DOHH2 (cell line): ENCODE measurements at regions not wholly inside any gene's neighbourhood (a gene's known extent, or its start where the extent isn't known, plus 50 kb on each side); places are given as distances from the start of the nearest gene placed in this dataset.

Source experiments
- H3F3A ChIP-seq: fragments of 200-600 bp; sonication (generic), shearing (Covaris generic); 2 replicates; pipeline ENCODE4 v1.6.0; 2016; ENCODE audit warnings: antibody characterized with exemption, mild to moderate bottlenecking; ENCODE audit not compliant: control insufficient read depth, insufficient read depth
- H3K27ac ChIP-seq: fragments of 200-600 bp; sonication (generic); 2 replicates; pipeline ENCODE4 v1.5.1; 2014; ENCODE audit warnings: low read depth, mild to moderate bottlenecking, low read length, moderate library complexity
- H3K27me3 ChIP-seq: fragments of 200-600 bp; sonication (generic); 2 replicates; pipeline ENCODE4 v1.6.1; 2014; ENCODE audit warnings: mild to moderate bottlenecking, low read length, mixed read lengths; ENCODE audit not compliant: control insufficient read depth
- H3K36me3 ChIP-seq: fragments of 200-600 bp; sonication (generic); 2 replicates; pipeline ENCODE4 v1.6.1; 2014; ENCODE audit warnings: mild to moderate bottlenecking, low read length, moderate library complexity, mixed read lengths; ENCODE audit not compliant: control insufficient read depth
- H3K4me1 ChIP-seq: fragments of 200-600 bp; sonication (generic); 2 replicates; pipeline ENCODE4 v1.6.1; 2014; ENCODE audit warnings: mild to moderate bottlenecking, low read length, mixed read lengths; ENCODE audit not compliant: control insufficient read depth
- H3K4me2 ChIP-seq: fragments of 200-600 bp; sonication (generic); 2 replicates; pipeline ENCODE4 v1.6.0; 2014; ENCODE audit warnings: mild to moderate bottlenecking, low read length, moderate library complexity
- H3K4me3 ChIP-seq: fragments of 200-600 bp; sonication (generic); 2 replicates; pipeline ENCODE4 v1.5.1; 2014; ENCODE audit warnings: mild to moderate bottlenecking, low read length, mixed read lengths
- H3K79me2 ChIP-seq: fragments of 200-600 bp; sonication (generic); 2 replicates; pipeline ENCODE4 v1.6.1; 2014; ENCODE audit warnings: mild to moderate bottlenecking, low read length, mixed read lengths; ENCODE audit not compliant: control insufficient read depth
- H3K9me2 ChIP-seq: fragments of 200-600 bp; sonication (generic); replicated peaks from 2 replicates; pipeline ENCODE4 v1.6.1; 2014; ENCODE audit warnings: mild to moderate bottlenecking, low read length, mixed read lengths; ENCODE audit not compliant: control insufficient read depth
- H3K9me3 ChIP-seq: fragments of 200-600 bp; sonication (generic); 2 replicates; pipeline ENCODE4 v1.6.1; 2014; ENCODE audit warnings: antibody characterized with exemption, low read length, mixed read lengths; ENCODE audit not compliant: control insufficient read depth, insufficient read depth
- H4K20me1 ChIP-seq: fragments of 200-600 bp; sonication (generic); 2 replicates; pipeline ENCODE4 v1.6.0; 2014; ENCODE audit warnings: low read depth, mild to moderate bottlenecking, antibody characterized with exemption, low read length, moderate library complexity; ENCODE audit not compliant: control insufficient read depth, insufficient read depth
- EZH2phosphoT487 ChIP-seq: fragments of 200-600 bp; sonication (generic); IDR thresholded peaks from 2 replicates; pipeline ENCODE4 v1.6.1; 2017; ENCODE audit warnings: borderline replicate concordance, mild to moderate bottlenecking, antibody characterized with exemption, low read length, moderate library complexity, mixed read lengths
- TF ChIP-seq, protein P1 (sequence below): fragments of 200-600 bp; sonication (generic); IDR thresholded peaks from one replicate; pipeline ENCODE4 v1.5.1; 2014; ENCODE audit warnings: antibody characterized with exemption, mild to moderate bottlenecking, low read depth, low read length; ENCODE audit not compliant: poor library complexity, severe bottlenecking

GRCh38 chr2:138435701-138436100, 65.9 kb upstream of the SPOPL start:
- no peak for TF ChIP-seq EZH2phosphoT487
- TF ChIP-seq, protein P1, sequence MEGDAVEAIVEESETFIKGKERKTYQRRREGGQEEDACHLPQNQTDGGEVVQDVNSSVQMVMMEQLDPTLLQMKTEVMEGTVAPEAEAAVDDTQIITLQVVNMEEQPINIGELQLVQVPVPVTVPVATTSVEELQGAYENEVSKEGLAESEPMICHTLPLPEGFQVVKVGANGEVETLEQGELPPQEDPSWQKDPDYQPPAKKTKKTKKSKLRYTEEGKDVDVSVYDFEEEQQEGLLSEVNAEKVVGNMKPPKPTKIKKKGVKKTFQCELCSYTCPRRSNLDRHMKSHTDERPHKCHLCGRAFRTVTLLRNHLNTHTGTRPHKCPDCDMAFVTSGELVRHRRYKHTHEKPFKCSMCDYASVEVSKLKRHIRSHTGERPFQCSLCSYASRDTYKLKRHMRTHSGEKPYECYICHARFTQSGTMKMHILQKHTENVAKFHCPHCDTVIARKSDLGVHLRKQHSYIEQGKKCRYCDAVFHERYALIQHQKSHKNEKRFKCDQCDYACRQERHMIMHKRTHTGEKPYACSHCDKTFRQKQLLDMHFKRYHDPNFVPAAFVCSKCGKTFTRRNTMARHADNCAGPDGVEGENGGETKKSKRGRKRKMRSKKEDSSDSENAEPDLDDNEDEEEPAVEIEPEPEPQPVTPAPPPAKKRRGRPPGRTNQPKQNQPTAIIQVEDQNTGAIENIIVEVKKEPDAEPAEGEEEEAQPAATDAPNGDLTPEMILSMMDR, result no peak
- no peaks in the 10 kb centered on the region for H3F3A ChIP-seq
- H3K9me2 ChIP-seq, result no peaks in the 10 kb centered on the region
- no peaks in the 10 kb centered on the region for H3K27me3 ChIP-seq
- H3K27ac ChIP-seq, result no peak overlapping the region
- H3K4me1 ChIP-seq, result no peaks in the 10 kb centered on the region
- no peak overlapping the region for H3K4me2 ChIP-seq
- H3K4me3 ChIP-seq, result no peak overlapping the region
- H3K9me3 ChIP-seq, result no peaks in the 10 kb centered on the region
- no peaks in the 10 kb centered on the region for H3K79me2 ChIP-seq
- H3K36me3 ChIP-seq, result no peaks in the 10 kb centered on the region
- H4K20me1 ChIP-seq, result no peaks in the 10 kb centered on the region

DNA sequence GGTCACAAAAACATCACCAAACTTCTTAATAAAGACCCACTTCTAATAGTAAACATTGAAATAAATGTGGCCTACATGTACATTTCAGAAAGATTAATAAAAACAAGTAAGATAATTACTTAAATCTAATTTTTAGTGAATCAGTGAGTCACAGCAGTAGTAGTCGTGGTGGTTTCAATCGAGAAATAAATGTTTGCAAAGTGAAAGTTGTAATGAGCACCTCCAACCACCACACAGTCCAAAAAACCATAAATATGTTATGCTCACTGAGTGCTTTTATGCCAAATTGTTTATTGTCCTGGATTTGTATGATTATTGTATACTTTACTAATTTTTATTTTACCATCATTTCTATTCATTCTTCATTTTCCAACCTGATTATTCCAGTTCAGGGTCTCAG, 61.8 kb upstream of the SPOPL start:
- no peaks in the 10 kb centered on the region; the same call in 1 of the 2 replicates for H3K9me2 ChIP-seq
- H3K27me3 ChIP-seq, result no peaks in the 10 kb centered on the region
- no peak overlapping the region for H3K4me3 ChIP-seq
- no peaks in the 10 kb centered on the region for H3F3A ChIP-seq
- no peaks in the 10 kb centered on the region for H3K79me2 ChIP-seq
- H3K4me1 ChIP-seq, result no peaks in the 10 kb centered on the region
- H3K27ac ChIP-seq, result no peak overlapping the region
- no peak overlapping the region for H3K4me2 ChIP-seq
- no peaks in the 10 kb centered on the region for H4K20me1 ChIP-seq
- no peaks in the 10 kb centered on the region for H3K9me3 ChIP-seq
- TF ChIP-seq, protein P1, result no peak
- TF ChIP-seq EZH2phosphoT487, result no peak
- H3K36me3 ChIP-seq, result no peaks in the 10 kb centered on the region

DNA sequence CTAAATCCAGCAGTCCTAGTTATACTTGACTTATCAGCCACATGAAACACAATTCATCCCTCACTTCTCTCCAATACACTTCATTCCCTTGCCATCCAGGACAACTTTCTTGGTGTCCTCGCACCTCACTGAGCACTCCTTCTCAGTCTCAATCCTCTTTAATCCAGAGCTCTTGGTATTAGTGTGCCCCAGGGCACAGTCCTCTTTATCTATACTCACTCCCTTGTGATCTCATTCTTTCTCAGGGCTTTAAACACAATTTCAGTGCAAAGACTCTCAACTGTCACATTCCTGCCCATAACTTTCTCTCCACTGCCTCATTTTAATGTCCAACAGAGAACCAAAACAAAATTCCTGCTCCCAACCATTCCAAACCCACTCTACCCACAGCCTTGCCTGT, 60.8 kb upstream of the SPOPL start:
- H3K36me3 ChIP-seq, result no peaks in the 10 kb centered on the region
- H3K4me1 ChIP-seq, result no peaks in the 10 kb centered on the region
- H3K9me3 ChIP-seq, result no peaks in the 10 kb centered on the region
- H3K27ac ChIP-seq, result no peak overlapping the region
- H3K79me2 ChIP-seq, result no peaks in the 10 kb centered on the region
- no peaks in the 10 kb centered on the region for H4K20me1 ChIP-seq
- no peaks in the 10 kb centered on the region for H3F3A ChIP-seq
- no peaks in the 10 kb centered on the region for H3K27me3 ChIP-seq
- TF ChIP-seq, protein P1, result no peak
- no peak for TF ChIP-seq EZH2phosphoT487
- no peak overlapping the region for H3K4me2 ChIP-seq
- H3K9me2 ChIP-seq, result no peaks in the 10 kb centered on the region; the same call in 1 of the 2 replicates
- H3K4me3 ChIP-seq, result no peak overlapping the region
